Subcutaneous abdominal adipose tissue (tissue), 5 donors: ENCODE measurements at regions not wholly inside any gene's neighbourhood (a gene's known extent, or its start where the extent isn't known, plus 50 kb on each side); places are given as distances from the start of the nearest gene placed in this dataset.

Experiments
- H3K27ac ChIP-seq: one replicate; pipeline ENCODE4 v1.7.0; 2013; ENCODE audit warnings: low read depth, mild to moderate bottlenecking, inconsistent platforms, low read length, moderate library complexity
- H3K27me3 ChIP-seq, 5 donors: one replicate each; pipeline ENCODE4 v1.7.0; 2013; ENCODE audit warnings: low read length in 5 of 5, inconsistent platforms in 1 of 5; ENCODE audit not compliant: control insufficient read depth in 5 of 5, insufficient read depth in 4 of 5
- H3K36me3 ChIP-seq, 5 donors: one replicate each; pipeline ENCODE4 v1.7.0; 2013; ENCODE audit warnings: low read length in 5 of 5; ENCODE audit not compliant: control insufficient read depth in 5 of 5, insufficient read depth in 5 of 5
- H3K4me1 ChIP-seq, 5 donors: one replicate each; pipeline ENCODE4 v1.7.0; 2013; ENCODE audit warnings: low read length in 5 of 5, mild to moderate bottlenecking in 3 of 5, moderate library complexity in 1 of 5; ENCODE audit not compliant: control insufficient read depth in 5 of 5, insufficient read depth in 5 of 5
- H3K4me3 ChIP-seq, 5 donors: one replicate each; pipeline ENCODE4 v1.7.0; 2013; ENCODE audit warnings: low read length in 5 of 5, low read depth in 1 of 5
- H3K9ac ChIP-seq, 5 donors: one replicate each; pipeline ENCODE4 v1.7.0; 2013; ENCODE audit warnings: low read length in 5 of 5, mild to moderate bottlenecking in 4 of 5, moderate library complexity in 3 of 5
- H3K9me3 ChIP-seq, 5 donors: one replicate each; pipeline ENCODE4 v1.7.0; 2013; ENCODE audit warnings: low read length in 5 of 5; ENCODE audit not compliant: control insufficient read depth in 5 of 5
- donor health status: healthy.
- donor health status: healthy.
- donor health status: healthy.
- donor health status: healthy.
- donor health status: healthy.

DNA sequence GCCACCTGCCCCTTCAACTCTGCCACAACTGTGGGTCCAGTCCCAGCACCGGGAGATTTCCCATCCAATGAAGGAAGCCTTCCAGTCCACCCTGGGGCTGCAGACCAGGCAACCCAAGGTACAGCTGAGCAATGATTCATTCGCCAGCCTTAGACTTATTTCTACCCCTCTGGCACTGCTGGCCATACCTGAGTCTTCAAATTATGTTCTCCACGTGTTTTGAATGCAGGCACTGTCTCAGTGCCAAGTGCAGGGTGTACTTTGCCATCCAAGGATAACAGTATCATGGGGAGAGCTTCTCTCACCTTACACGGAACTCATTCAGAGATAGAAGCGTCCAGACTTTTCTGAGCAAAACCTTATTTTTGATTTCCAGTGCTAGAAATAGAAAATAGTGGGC lies 175.6 kb downstream of the ZFP64 start:
- Histone ChIP-seq H3K36me3 (no peaks in the 10 kb centered on the region), H3K27me3 (no peaks in the 10 kb centered on the region), H3K27ac (no peak overlapping the region), H3K9ac (no peak overlapping the region), H3K4me1 (no peaks in the 10 kb centered on the region), H3K4me3 (no peak overlapping the region), H3K9me3 (peaks cover 0 to 8% (median 5%) of the 10 kb centered on the region in 5 donors)

DNA sequence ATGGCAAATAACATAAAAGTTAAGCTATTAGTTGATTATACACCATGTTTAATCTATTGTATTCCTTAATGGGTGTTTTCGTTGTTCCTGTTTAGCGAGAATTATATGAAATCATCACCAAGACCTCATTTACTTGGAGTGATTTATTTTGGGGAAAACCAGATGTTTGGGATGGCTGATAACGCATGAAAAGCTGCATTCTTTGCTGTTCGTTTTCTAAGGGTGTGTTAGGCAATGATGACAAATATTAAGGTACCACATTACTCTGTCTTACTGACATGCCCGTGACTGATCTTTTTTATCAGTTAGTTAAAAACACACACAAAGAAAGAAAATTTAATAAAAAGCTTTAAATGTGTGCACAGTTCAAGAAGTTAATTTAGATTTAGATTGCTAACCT lies 176.4 kb downstream of the ZFP64 start:
- Histone ChIP-seq H3K9me3 (peaks cover 3 to 14% (median 13%) of the 10 kb centered on the region in 5 donors), H3K36me3 (no peaks in the 10 kb centered on the region), H3K27ac (no peak overlapping the region), H3K27me3 (no peaks in the 10 kb centered on the region), H3K4me1 (no peaks in the 10 kb centered on the region), H3K9ac (no peak overlapping the region), H3K4me3 (no peak overlapping the region)

DNA sequence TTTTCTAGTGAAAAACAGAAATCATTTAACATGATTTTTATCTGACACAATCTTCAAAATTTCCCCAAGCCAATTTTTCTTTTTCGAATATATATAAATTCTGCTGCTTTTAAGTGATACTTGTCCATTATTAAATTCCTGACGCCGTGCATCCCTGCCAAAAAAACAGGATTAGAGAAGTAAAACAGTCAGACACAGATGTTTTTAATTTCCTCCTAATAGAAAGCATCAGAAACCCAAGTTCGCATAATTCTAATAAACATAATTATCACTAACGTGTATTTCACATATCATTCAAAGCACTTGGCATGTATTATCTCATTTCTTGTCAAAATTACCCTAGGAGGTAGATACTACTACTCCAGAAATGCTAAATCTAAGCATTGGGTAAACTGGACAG lies 179.5 kb downstream of the ZFP64 start:
- Histone ChIP-seq H3K4me3 (no peak overlapping the region), H3K4me1 (peaks cover 0 to 5% (median 0%) of the 10 kb centered on the region in 5 donors), H3K27ac (no peak overlapping the region), H3K9me3 (peaks cover 3 to 15% (median 13%) of the 10 kb centered on the region in 5 donors), H3K27me3 (no peaks in the 10 kb centered on the region), H3K36me3 (no peaks in the 10 kb centered on the region), H3K9ac (no peak overlapping the region)

DNA sequence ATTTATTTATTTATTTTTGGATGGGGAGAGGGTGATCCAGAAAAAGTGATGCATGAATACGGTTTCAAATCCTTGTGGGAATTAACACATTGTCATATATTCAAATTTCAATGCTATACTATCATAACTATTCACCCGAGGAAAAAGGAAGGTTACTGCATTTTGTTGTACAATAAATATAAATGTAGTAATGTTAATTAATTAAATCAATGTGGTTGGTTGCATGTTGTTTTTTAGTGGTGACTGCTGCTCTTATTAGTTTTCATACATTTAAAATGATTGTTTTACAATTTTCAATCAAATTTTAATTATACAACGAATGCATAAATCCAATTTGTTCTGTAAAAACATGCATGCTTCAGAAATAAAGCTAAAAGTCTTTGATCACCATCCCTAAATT lies 180.5 kb downstream of the ZFP64 start:
- no peak overlapping the region for H3K9ac ChIP-seq

DNA sequence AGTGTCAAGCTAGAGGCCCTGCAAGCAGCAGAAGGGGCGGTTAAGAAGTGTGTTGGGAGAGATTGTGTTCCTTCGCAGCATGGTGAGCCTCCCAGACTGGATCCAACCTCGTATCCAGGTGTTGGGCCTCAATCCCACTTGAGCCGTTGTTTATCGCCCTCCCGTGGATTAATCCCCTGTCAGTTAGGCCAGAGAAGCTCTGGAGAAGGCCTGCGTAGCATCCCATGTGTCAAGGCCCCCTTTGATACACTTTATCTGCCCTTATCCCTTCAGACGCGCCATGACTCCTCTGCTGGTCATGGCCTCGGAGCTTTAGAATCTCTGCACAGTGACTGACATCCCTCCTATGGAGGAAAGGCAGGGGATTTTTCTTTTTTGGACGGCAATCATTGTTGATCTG lies 181.0 kb downstream of the ZFP64 start:
- Histone ChIP-seq H3K27me3 (no peaks in the 10 kb centered on the region), H3K4me3 (no peak overlapping the region), H3K9me3 (peaks cover 3 to 15% (median 13%) of the 10 kb centered on the region in 5 donors), H3K27ac (no peak overlapping the region), H3K9ac (no peak overlapping the region), H3K4me1 (peaks cover 0 to 13% (median 0%) of the 10 kb centered on the region in 5 donors), H3K36me3 (no peaks in the 10 kb centered on the region)

More for the DNA sequence above, 180.5 kb downstream of the ZFP64 start:
- Histone ChIP-seq H3K27me3 (no peaks in the 10 kb centered on the region), H3K27ac (no peak overlapping the region), H3K36me3 (no peaks in the 10 kb centered on the region), H3K9me3 (peaks cover 3 to 15% (median 13%) of the 10 kb centered on the region in 5 donors), H3K4me1 (peaks cover 0 to 9% (median 0%) of the 10 kb centered on the region in 5 donors), H3K4me3 (no peak overlapping the region)

DNA sequence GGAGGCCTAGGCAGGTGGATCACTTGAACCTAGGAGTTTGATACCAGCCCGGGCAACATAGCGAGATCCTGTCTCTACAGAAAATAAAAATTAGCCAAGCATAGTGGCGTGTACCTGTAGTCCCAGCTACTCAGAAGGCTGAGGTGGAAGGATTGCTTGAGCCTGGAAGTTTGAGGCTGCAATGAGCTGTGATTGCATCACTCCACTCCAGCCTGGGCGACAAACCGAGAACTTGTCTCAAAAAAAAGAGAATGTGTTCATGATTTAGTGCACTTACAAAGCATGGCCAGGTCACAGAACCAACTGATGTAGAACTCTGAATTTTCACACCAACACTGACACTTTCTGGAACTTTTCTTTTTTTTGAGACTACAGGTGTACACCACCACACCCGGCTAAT lies 182.7 kb downstream of the ZFP64 start:
- Histone ChIP-seq H3K9ac (no peak overlapping the region), H3K4me1 (peaks cover 0 to 26% (median 4%) of the 10 kb centered on the region in 5 donors), H3K9me3 (peaks cover 3 to 15% (median 13%) of the 10 kb centered on the region in 5 donors), H3K27ac (no peak overlapping the region), H3K4me3 (no peak overlapping the region), H3K27me3 (no peaks in the 10 kb centered on the region), H3K36me3 (no peaks in the 10 kb centered on the region)

DNA sequence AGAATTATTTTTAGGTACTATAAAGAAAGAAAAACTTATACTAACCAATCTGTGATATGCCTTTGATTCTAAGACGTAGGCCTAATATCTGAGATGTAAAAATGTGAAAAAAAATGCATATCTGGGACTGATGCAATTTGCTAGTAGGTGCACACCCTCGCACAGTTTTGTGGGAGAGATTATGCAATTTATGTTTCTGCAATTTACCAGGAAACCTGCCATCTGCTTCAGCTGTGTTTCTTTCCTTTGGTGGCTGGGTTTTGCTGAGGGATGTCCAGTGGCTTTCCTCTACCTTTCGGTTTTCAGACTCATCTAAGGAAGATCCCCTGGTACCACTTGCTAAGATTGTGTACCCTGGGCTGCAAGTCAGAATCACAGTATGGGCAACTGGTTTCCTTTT lies 186.9 kb downstream of the ZFP64 start:
- H3K27me3 ChIP-seq: no peaks in the 10 kb centered on the region
- H3K36me3 ChIP-seq: no peaks in the 10 kb centered on the region
- H3K4me3 ChIP-seq: no peak overlapping the region
- no peak overlapping the region for H3K9ac ChIP-seq
- H3K27ac ChIP-seq: no peak overlapping the region
- no peaks in the 10 kb centered on the region for H3K9me3 ChIP-seq
- peaks cover 0 to 26% (median 4%) of the 10 kb centered on the region in 5 donors for H3K4me1 ChIP-seq

DNA sequence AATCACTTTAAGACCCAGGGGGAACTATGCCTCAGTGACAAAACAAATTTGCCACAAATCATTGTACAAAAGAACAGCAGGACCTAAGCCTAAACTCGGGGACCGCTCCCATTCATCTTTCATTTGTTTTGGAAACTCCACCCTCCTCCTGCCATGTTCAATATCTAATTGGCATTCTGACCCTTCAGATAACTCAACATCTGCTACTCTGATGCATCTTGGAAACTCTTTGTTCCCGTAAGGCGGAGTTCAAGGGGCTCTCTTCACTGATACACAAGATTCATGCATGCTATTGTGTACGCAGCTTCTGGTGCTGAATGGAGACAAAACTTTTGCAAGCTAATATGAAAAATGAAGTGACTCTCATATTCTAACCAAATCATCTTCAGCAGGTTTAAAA lies 187.6 kb downstream of the ZFP64 start:
- peaks cover 0 to 26% (median 4%) of the 10 kb centered on the region in 5 donors for H3K4me1 ChIP-seq
- H3K27ac ChIP-seq: no peak overlapping the region
- H3K9me3 ChIP-seq: no peaks in the 10 kb centered on the region
- H3K4me3 ChIP-seq: no peak overlapping the region
- H3K36me3 ChIP-seq: no peaks in the 10 kb centered on the region
- no peaks in the 10 kb centered on the region for H3K27me3 ChIP-seq
- H3K9ac ChIP-seq: no peak overlapping the region

DNA sequence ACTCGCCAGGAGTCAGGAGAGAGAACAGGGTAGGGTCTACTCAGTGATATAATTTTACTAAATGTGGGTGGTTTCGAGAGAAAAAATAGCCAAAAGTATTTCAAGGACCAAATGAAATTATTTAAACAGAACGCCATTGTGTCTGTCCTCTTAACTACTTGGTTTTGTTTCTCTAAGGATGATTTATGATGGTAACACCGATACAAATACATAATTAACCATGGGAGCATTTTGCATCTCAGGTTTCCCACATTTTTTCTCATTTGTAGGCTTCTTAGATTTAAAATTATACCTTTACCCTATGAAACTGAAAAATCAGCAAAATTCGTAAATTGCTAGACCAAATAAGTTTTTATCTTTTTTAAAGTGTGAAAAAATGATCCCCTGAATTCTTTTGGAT lies 188.2 kb downstream of the ZFP64 start:
- no peaks in the 10 kb centered on the region for H3K27me3 ChIP-seq
- no peaks in the 10 kb centered on the region for H3K36me3 ChIP-seq
- no peaks in the 10 kb centered on the region for H3K9me3 ChIP-seq
- no peak overlapping the region for H3K4me3 ChIP-seq
- H3K9ac ChIP-seq: no peak overlapping the region
- H3K27ac ChIP-seq: no peak overlapping the region
- H3K4me1 ChIP-seq: peaks cover 0 to 26% (median 4%) of the 10 kb centered on the region in 5 donors

DNA sequence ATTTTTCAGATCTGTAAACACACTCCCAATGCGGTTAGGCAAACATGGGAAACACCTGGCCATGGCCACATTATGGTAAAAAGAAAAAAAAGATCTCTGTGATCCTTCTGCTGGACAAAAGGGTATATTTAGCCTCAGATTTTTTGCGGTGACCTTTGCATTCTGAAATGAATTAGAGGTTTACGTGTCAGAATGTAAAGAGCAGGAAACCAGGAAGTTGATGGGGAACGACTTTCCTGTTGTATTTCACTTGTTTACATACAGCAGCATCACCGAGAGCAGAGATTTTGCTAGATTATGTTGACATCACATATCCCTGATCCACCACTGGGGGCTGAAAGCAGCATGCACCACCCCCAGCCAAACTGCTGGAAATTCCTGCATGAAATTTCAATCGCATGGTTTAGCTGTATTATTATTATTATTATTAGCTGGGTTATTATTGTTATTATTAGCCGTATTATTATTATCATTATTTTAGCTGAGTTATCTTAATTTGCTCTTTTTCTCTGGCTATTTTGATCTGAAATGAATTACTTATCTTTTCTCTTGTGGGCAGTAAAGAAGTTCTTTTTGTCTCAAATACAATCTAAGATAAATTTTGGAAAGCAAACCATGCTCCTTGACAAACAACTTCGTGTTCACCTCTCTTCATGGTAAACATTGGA lies 189.4 kb downstream of the ZFP64 start:
- Histone ChIP-seq H3K9ac (no peak overlapping the region), H3K4me3 (no peak overlapping the region), H3K36me3 (no peaks in the 10 kb centered on the region), H3K4me1 (peaks cover 0 to 23% (median 4%) of the 10 kb centered on the region in 5 donors), H3K27ac (no peak overlapping the region), H3K27me3 (no peaks in the 10 kb centered on the region), H3K9me3 (no peaks in the 10 kb centered on the region)
